ENCODE measurements at regions not wholly inside any gene's neighbourhood (a gene's known extent, or its start where the extent isn't known, plus 50 kb on each side); places are given as distances from the start of the nearest gene placed in this dataset.

DNA sequence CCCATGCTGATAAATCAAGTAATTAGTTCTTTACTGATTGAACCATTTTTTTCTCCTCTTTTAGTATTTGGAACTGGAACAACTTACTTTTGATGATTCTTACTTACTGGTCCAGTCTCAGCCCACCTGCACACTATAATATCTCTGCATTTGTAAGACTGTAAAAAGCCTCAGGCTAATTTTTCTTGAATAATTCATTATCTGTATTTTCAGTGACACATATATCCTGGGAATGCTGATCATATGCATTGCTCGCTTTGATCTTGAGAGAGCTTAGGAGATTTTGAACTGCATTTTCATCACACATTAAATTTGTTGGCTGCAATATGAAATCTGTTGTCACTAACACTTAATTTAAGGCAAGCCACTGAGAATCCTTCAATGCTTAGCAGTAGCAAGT is 760.6 kb downstream of the EDEM1 start:
- ATAC-seq (no peak), DNase-seq (ENCODE audit: low spot score) (no peak), FAIRE-seq (no peak)
- H3K79me2 ChIP-seq (ENCODE audit: insufficient read depth, low read length): no peaks in the 10 kb centered on the region
- no TSS peak for BruUV-seq (replicated peaks)
- H4K20me1 ChIP-seq (ENCODE audit: insufficient read depth, low read length): no peaks in the 10 kb centered on the region
- no peak for TF ChIP-seq ZNF552 (CRISPR knock-in tag; IDR thresholded peaks at IDR 0.05; ENCODE audit: borderline replicate concordance)
- no peak for TF ChIP-seq ZNF501 (CRISPR knock-in tag; IDR thresholded peaks at IDR 0.05)
- TF ChIP-seq HNRNPL (IDR thresholded peaks at IDR 0.05; ENCODE audit: low read depth, low read length): no peak
- no peak for TF ChIP-seq YEATS4 (CRISPR knock-in tag; IDR thresholded peaks at IDR 0.05; ENCODE audit: borderline replicate concordance)
- TF ChIP-seq ZNF766 (CRISPR knock-in tag; IDR thresholded peaks at IDR 0.05; ENCODE audit: borderline replicate concordance): no peak
- TF ChIP-seq HDAC1 (CRISPR knock-in tag; IDR thresholded peaks at IDR 0.05): no peak
- no peak for TF ChIP-seq PAX8 (CRISPR knock-in tag; IDR thresholded peaks at IDR 0.05; ENCODE audit: borderline replicate concordance)
- no peak for TF ChIP-seq U2AF1 (optimal IDR thresholded peaks at IDR 0.05; ENCODE audit: low read depth, low read length)
- TF ChIP-seq, protein P1, sequence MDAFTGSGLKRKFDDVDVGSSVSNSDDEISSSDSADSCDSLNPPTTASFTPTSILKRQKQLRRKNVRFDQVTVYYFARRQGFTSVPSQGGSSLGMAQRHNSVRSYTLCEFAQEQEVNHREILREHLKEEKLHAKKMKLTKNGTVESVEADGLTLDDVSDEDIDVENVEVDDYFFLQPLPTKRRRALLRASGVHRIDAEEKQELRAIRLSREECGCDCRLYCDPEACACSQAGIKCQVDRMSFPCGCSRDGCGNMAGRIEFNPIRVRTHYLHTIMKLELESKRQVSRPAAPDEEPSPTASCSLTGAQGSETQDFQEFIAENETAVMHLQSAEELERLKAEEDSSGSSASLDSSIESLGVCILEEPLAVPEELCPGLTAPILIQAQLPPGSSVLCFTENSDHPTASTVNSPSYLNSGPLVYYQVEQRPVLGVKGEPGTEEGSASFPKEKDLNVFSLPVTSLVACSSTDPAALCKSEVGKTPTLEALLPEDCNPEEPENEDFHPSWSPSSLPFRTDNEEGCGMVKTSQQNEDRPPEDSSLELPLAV (CRISPR knock-in tag; conservative IDR thresholded peaks at IDR 0.05; ENCODE audit: low read depth): no peak
- TF ChIP-seq RAD21 (CRISPR knock-in tag; IDR thresholded peaks at IDR 0.05): no peak
- TF ChIP-seq, protein P2, sequence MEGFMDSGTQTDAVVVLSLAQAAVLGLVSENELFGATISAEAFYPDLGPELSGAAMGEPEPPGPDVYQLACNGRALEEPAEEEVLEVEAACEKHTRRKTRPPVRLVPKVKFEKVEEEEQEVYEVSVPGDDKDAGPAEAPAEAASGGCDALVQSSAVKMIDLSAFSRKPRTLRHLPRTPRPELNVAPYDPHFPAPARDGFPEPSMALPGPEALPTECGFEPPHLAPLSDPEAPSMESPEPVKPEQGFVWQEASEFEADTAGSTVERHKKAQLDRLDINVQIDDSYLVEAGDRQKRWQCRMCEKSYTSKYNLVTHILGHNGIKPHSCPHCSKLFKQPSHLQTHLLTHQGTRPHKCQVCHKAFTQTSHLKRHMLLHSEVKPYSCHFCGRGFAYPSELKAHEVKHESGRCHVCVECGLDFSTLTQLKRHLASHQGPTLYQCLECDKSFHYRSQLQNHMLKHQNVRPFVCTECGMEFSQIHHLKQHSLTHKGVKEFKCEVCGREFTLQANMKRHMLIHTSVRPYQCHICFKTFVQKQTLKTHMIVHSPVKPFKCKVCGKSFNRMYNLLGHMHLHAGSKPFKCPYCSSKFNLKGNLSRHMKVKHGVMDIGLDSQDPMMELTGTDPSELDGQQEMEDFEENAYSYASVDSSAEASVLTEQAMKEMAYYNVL (CRISPR knock-in tag; IDR thresholded peaks at IDR 0.05; ENCODE audit: borderline replicate concordance): no peak
- TF ChIP-seq ZNF446 (CRISPR knock-in tag; IDR thresholded peaks at IDR 0.05): no peak
- no peak for TF ChIP-seq KLF11 (CRISPR knock-in tag; IDR thresholded peaks at IDR 0.05)
- no peak for TF ChIP-seq RBAK (CRISPR knock-in tag; IDR thresholded peaks at IDR 0.05)
- POLR2A ChIA-PET: no interaction called here
- no peak overlapping the region for H3K4me2 ChIP-seq (ENCODE audit: low read depth, low read length)
- no peaks in the 10 kb centered on the region for H3K4me1 ChIP-seq (ENCODE audit: insufficient read depth, low read length)
- no peak overlapping the region for H3K27ac ChIP-seq (ENCODE audit: extremely low read length, insufficient read depth, low read length)
- in situ Hi-C loops (cut with HindIII; ENCODE audit: extremely low pct_ligation_motif_present, low pct_unique_long_range_greater_than_20kb) (no loop called here), intact Hi-C loops (cut with micrococcal nuclease; ENCODE audit: unreplicated experiment) (no loop called here)
- 0% methylated on average over 1 of the region's 1 CpG for WGBS (ENCODE audit: low lambda C conversion rate)
- no peak overlapping the region for H3K9ac ChIP-seq (ENCODE audit: insufficient read depth, low read depth, low read length)
- CTCF ChIA-PET (ENCODE audit: low intra/inter-chr PET ratio, low total read pairs): no interaction called here
- peaks cover 70% of the 10 kb centered on the region for H3K9me3 ChIP-seq (ENCODE audit: low read length)
- H3K36me3 ChIP-seq (replicated peaks in 1 of 2; ENCODE audit: control insufficient read depth in 1 of 2, insufficient read depth in 2 of 2, low read length in 2 of 2): no peaks in the 10 kb centered on the region
- H2AFZ ChIP-seq (ENCODE audit: low read length): no peak overlapping the region
- no peaks in the 10 kb centered on the region for H3K27me3 ChIP-seq (ENCODE audit: control insufficient read depth in 1 of 2, insufficient read depth in 2 of 2, low read length in 2 of 2)
- H3K4me3 ChIP-seq (replicated peaks in 1 of 3; ENCODE audit: insufficient read depth in 1 of 3, low read depth in 2 of 3, low read length in 3 of 3): no peak overlapping the region
